ENCODE measurements at regions not wholly inside any gene's neighbourhood (a gene's known extent, or its start where the extent isn't known, plus 50 kb on each side); places are given as distances from the start of the nearest gene placed in this dataset.

DNA sequence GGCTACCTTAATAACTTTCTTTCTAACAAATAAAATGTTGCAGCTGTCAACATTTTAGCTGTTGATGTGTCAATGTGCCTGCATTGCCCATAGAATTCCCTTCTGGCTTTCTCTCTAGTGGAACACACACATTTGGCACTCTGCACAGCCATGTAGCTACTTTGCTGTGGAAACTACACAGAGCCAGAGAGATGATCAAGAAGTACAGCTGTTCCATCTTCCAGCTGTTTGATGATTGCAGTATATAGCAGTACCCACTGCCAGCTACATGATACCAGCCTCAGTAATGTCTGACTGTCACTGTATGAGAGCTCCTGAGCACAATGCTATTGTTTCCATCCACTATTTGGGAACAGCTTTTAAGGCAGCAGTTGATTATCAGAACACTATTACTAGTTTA lies 843.0 kb downstream of the PCDH17 start:
- Histone ChIP-seq H3K27me3 (ENCODE audit: control insufficient read depth, low read length) (no peaks in the 10 kb centered on the region), H3K36me3 (ENCODE audit: control insufficient read depth, low read length) (no peaks in the 10 kb centered on the region), H4K20me1 (ENCODE audit: control insufficient read depth, insufficient read depth, low read depth, low read length) (no peaks in the 10 kb centered on the region), H3K27ac (ENCODE audit: low read depth, low read length) (no peak overlapping the region), H3K4me3 (ENCODE audit: low read length) (no peak overlapping the region), H3K4me1 (ENCODE audit: control insufficient read depth, low read length) (no peaks in the 10 kb centered on the region), H3K9me3 (ENCODE audit: control insufficient read depth, insufficient read depth, low read length) (no peaks in the 10 kb centered on the region), H3F3A (ENCODE audit: control insufficient read depth, insufficient read depth) (no peaks in the 10 kb centered on the region), H3K79me2 (ENCODE audit: control insufficient read depth, low read length) (no peaks in the 10 kb centered on the region), H3K4me2 (ENCODE audit: low read length) (no peak overlapping the region), H3K9me2 (replicated peaks; ENCODE audit: control insufficient read depth, low read length) (no peaks in the 10 kb centered on the region)
- no peak for TF ChIP-seq EZH2phosphoT487 (IDR thresholded peaks at IDR 0.05; ENCODE audit: borderline replicate concordance, low read length)
- TF ChIP-seq, protein P1, sequence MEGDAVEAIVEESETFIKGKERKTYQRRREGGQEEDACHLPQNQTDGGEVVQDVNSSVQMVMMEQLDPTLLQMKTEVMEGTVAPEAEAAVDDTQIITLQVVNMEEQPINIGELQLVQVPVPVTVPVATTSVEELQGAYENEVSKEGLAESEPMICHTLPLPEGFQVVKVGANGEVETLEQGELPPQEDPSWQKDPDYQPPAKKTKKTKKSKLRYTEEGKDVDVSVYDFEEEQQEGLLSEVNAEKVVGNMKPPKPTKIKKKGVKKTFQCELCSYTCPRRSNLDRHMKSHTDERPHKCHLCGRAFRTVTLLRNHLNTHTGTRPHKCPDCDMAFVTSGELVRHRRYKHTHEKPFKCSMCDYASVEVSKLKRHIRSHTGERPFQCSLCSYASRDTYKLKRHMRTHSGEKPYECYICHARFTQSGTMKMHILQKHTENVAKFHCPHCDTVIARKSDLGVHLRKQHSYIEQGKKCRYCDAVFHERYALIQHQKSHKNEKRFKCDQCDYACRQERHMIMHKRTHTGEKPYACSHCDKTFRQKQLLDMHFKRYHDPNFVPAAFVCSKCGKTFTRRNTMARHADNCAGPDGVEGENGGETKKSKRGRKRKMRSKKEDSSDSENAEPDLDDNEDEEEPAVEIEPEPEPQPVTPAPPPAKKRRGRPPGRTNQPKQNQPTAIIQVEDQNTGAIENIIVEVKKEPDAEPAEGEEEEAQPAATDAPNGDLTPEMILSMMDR (IDR thresholded peaks at IDR 0.05; ENCODE audit: low read depth, low read length, poor library complexity, severe bottlenecking): no peak

DNA sequence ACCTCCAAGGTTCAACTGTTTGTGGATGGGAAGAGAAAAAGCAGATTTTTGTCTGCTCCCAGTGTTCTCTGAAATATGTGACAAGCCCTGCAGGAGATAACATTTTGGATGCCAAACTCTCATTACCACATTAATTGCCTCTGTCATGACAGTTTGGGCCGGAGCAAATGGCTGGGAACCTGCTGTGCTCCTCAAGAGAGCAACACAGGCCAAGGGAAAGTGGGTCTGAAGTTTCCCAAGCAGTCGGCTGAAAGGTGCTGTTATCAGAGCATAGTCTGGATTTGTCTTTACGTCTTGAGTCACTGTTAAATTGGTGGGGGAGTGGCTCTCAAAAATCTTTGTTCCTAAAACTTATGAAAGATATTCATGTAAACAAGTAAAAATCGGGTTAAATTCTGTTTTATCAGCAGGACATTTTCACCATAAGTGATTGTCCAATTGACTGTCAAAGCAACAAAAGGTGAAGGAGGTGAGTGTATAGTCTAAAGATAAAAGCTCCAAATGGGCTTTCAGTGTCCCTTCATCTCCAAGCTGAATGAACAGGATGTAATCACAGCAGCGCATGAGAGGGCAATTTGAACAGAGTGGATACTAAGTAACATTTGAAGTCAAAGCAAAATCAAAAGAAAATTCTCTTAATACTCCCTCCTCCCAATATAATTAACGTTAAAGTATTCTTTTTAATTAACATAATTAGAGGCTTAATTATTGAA lies 844.8 kb downstream of the PCDH17 start:
- no peak overlapping the region for H3K4me2 ChIP-seq (ENCODE audit: low read length)
- no peaks in the 10 kb centered on the region for H3K9me3 ChIP-seq (ENCODE audit: control insufficient read depth, insufficient read depth, low read length)
- no peaks in the 10 kb centered on the region for H4K20me1 ChIP-seq (ENCODE audit: control insufficient read depth, insufficient read depth, low read depth, low read length)
- H3K9me2 ChIP-seq (replicated peaks; ENCODE audit: control insufficient read depth, low read length): no peaks in the 10 kb centered on the region
- TF ChIP-seq, protein P1 (IDR thresholded peaks at IDR 0.05; ENCODE audit: low read depth, low read length, poor library complexity, severe bottlenecking): no peak
- TF ChIP-seq EZH2phosphoT487 (IDR thresholded peaks at IDR 0.05; ENCODE audit: borderline replicate concordance, low read length): no peak
- no peaks in the 10 kb centered on the region for H3K79me2 ChIP-seq (ENCODE audit: control insufficient read depth, low read length)
- H3K27me3 ChIP-seq (ENCODE audit: control insufficient read depth, low read length): no peaks in the 10 kb centered on the region
- H3K36me3 ChIP-seq (ENCODE audit: control insufficient read depth, low read length): no peaks in the 10 kb centered on the region
- H3K4me3 ChIP-seq (ENCODE audit: low read length): no peak overlapping the region
- H3K4me1 ChIP-seq (ENCODE audit: control insufficient read depth, low read length): no peaks in the 10 kb centered on the region
- no peaks in the 10 kb centered on the region for H3F3A ChIP-seq (ENCODE audit: control insufficient read depth, insufficient read depth)
- no peak overlapping the region for H3K27ac ChIP-seq (ENCODE audit: low read depth, low read length)

DNA sequence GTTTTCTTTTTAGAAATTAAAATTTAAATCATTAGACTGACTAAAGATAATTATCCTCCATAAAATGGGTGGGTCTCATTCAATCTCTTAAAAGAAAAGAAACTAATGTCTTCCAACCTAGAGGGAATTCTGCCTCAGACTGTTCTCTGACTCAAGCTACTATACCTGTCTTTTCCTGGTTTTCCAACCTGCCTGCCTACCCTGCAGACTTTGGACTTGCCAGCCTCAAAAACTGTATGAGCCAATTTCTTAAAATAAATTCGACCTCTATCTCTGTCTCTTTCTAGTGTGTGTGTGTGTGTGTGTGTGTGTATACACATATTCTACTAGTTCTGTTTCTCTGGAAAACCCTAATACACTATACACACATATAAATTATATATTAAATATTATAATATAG lies 847.3 kb downstream of the PCDH17 start:
- H3K4me3 ChIP-seq (ENCODE audit: low read length): no peak overlapping the region
- H3K9me2 ChIP-seq (replicated peaks; ENCODE audit: control insufficient read depth, low read length): no peaks in the 10 kb centered on the region
- no peaks in the 10 kb centered on the region for H3K27me3 ChIP-seq (ENCODE audit: control insufficient read depth, low read length)
- H3K79me2 ChIP-seq (ENCODE audit: control insufficient read depth, low read length): no peaks in the 10 kb centered on the region
- no peak for TF ChIP-seq EZH2phosphoT487 (IDR thresholded peaks at IDR 0.05; ENCODE audit: borderline replicate concordance, low read length)
- TF ChIP-seq, protein P1 (IDR thresholded peaks at IDR 0.05; ENCODE audit: low read depth, low read length, poor library complexity, severe bottlenecking): no peak
- no peaks in the 10 kb centered on the region for H3F3A ChIP-seq (ENCODE audit: control insufficient read depth, insufficient read depth)
- no peaks in the 10 kb centered on the region for H3K36me3 ChIP-seq (ENCODE audit: control insufficient read depth, low read length)
- H3K4me2 ChIP-seq (ENCODE audit: low read length): no peak overlapping the region
- H3K27ac ChIP-seq (ENCODE audit: low read depth, low read length): no peak overlapping the region
- no peaks in the 10 kb centered on the region for H3K9me3 ChIP-seq (ENCODE audit: control insufficient read depth, insufficient read depth, low read length)
- no peaks in the 10 kb centered on the region for H3K4me1 ChIP-seq (ENCODE audit: control insufficient read depth, low read length)
- no peaks in the 10 kb centered on the region for H4K20me1 ChIP-seq (ENCODE audit: control insufficient read depth, insufficient read depth, low read depth, low read length)

Measured in DOHH2 (cell line).